ENCODE measurements at regions not wholly inside any gene's neighbourhood (a gene's known extent, or its start where the extent isn't known, plus 50 kb on each side); places are given as distances from the start of the nearest gene placed in this dataset.
A peak's percentile ranks its signal among the peaks of the same experiment; 100 is the strongest.

- intact Hi-C loops (cut with micrococcal nuclease; ENCODE audit: unreplicated experiment) = no loop called here
- in situ Hi-C loops (cut with HindIII; ENCODE audit: extremely low pct_ligation_motif_present, low pct_unique_long_range_greater_than_20kb) = no loop called here
- 27% methylated on average over 22 of the region's 53 CpGs for WGBS (ENCODE audit: low lambda C conversion rate)
- ATAC-seq (no peak), DNase-seq (ENCODE audit: low spot score) (no peak), FAIRE-seq (no peak)
- TF ChIP-seq GMEB1 (CRISPR knock-in tag; IDR thresholded peaks at IDR 0.05; ENCODE audit: borderline replicate concordance) = no peak
- TF ChIP-seq SMAD3 (CRISPR knock-in tag; IDR thresholded peaks at IDR 0.05) = no peak
- TF ChIP-seq DMAP1 (CRISPR knock-in tag; IDR thresholded peaks at IDR 0.05) = no peak
- no peak for TF ChIP-seq NFATC3 (CRISPR knock-in tag; IDR thresholded peaks at IDR 0.05)
- no peak for TF ChIP-seq ATF3 (CRISPR knock-in tag; IDR thresholded peaks at IDR 0.05)
- TF ChIP-seq ZNF274 (CRISPR knock-in tag; IDR thresholded peaks at IDR 0.05) = no peak
- POLR2A ChIA-PET = no interaction called here
- Histone ChIP-seq H3K9ac (ENCODE audit: insufficient read depth, low read depth, low read length) (no peak overlapping the region), H3K4me1 (ENCODE audit: insufficient read depth, low read length) (no peaks in the 10 kb centered on the region), H3K36me3 (replicated peaks in 1 of 2; ENCODE audit: control insufficient read depth in 1 of 2, insufficient read depth in 2 of 2, low read length in 2 of 2) (no peaks in the 10 kb centered on the region), H3K27me3 (ENCODE audit: control insufficient read depth in 1 of 2, insufficient read depth in 2 of 2, low read length in 2 of 2) (peaks cover 1 to 64% of the 10 kb centered on the region in 2 experiments; a peak in 4 of 5 replicates), H4K20me1 (ENCODE audit: insufficient read depth, low read length) (no peaks in the 10 kb centered on the region), H3K79me2 (ENCODE audit: insufficient read depth, low read length) (no peaks in the 10 kb centered on the region), H3K9me3 (ENCODE audit: low read length) (no peaks in the 10 kb centered on the region), H3K27ac (ENCODE audit: extremely low read length, insufficient read depth, low read length) (no peak overlapping the region), H2AFZ (ENCODE audit: low read length) (no peak overlapping the region), H3K4me3 (replicated peaks in 1 of 3; ENCODE audit: insufficient read depth in 1 of 3, low read depth in 2 of 3, low read length in 3 of 3) (peak overlapping the region in 1 of 3 experiments; percentile 16; a peak in 1 of 6 replicates), H3K4me2 (ENCODE audit: low read depth, low read length) (no peak overlapping the region; the same call in 1 of the 2 replicates)
- no TSS peak for BruUV-seq (replicated peaks)
- CTCF ChIA-PET (ENCODE audit: low intra/inter-chr PET ratio, low total read pairs) = no interaction called here
Measured at GRCh38 chr12:34336619-34337465, 314.5 kb downstream of the ALG10 start.

All from HepG2 (cell line).